Posterior vena cava (tissue), 2 donors: ENCODE measurements at regions not wholly inside any gene's neighbourhood (a gene's known extent, or its start where the extent isn't known, plus 50 kb on each side); places are given as distances from the start of the nearest gene placed in this dataset.
"Not testable (repeated sequence)": the region's sequence is repeated elsewhere in the genome, so short reads cannot be mapped to it uniquely, and the experiment has no call there.

Experiments used
- DNase-seq: peaks from one replicate; pipeline ENCODE4 v3.0.0-alpha.2; 2020; ENCODE audit warnings: low spot score
- intact Hi-C, 2 donors: fragments of 100-400 bp; cut with DNase I; formaldehyde crosslinking; loops; one replicate each; pipeline versions ENCODE4 v1.14.1 to v1.14.2; 2022 to 2023
- donor health status: DM: yes; HTN: yes; CAD: no.
- donor health status: DM: yes; HTN: yes; CAD: no.

DNA sequence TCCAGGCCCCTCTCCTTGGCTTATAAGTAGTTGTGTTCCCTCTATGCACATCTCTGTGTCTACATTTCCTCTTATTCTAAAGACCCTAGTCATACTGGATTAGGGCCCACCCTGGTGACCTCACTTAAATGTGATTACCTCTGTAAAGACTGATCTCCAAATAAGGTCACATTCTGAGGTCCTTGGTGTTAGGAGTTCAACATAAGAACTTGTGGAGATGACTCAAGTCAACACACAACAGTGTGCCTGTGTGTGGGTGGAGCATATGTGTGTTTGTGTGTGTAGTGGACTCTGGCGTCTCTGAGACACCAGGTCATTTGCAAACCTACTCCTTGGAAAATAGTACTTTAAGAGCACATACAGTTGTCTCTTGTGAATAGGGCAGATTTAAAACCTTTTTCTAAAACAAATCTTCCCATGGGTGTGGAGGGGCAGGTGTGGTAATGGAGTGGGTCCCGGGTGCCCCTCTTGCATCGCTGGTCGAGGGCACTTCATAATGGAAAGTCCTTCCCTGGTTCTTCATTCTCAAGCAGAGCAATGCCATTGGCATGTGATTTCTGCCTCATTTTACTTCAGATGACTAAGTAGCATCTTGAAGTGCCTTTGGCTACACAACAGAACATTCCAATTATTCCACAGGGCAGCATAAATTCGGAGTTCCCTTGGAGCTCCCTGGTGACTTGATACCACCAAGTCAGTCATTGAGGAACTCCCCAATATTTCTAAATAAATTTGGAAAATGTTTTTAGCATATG, 84.4 kb downstream of the C9orf152 start:
- intact Hi-C loops, result no loop called here

GRCh38 chr9:110124439-110124838, 83.5 kb downstream of the C9orf152 start:
- intact Hi-C loops, result no loop called here
- no peak for DNase-seq

More for the DNA sequence above, 84.4 kb downstream of the C9orf152 start:
- DNase-seq, result no peak

DNA sequence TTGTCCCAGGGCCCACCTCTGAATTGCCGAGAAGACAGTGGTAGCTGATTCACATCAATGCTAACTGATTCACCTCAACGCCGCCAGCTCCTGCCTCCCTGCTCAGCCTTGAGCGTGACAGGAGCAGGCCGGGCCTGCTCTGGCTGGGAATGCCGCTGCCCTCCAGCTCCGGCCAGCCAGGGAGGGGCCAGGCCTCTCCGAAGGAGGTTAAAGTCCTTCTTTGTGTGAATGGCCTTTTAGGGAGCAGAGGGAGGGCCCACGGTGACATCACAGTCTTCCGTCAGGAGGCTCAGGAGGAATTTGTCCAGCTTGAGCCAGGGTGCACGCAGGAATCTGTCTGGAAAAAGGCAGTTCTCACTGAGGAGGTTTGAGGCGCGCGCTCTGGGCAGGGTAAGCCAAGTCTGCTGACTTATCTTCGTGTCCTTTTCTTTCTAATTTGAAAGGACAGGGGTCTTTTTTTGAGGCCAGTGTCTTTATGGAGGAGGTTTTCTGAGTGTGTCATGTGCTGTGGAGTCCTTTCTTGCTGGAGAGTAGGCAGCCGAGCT, 82.7 kb downstream of the C9orf152 start:
- DNase-seq, result peak; percentile 97
- intact Hi-C loops, result no loop called here

DNA sequence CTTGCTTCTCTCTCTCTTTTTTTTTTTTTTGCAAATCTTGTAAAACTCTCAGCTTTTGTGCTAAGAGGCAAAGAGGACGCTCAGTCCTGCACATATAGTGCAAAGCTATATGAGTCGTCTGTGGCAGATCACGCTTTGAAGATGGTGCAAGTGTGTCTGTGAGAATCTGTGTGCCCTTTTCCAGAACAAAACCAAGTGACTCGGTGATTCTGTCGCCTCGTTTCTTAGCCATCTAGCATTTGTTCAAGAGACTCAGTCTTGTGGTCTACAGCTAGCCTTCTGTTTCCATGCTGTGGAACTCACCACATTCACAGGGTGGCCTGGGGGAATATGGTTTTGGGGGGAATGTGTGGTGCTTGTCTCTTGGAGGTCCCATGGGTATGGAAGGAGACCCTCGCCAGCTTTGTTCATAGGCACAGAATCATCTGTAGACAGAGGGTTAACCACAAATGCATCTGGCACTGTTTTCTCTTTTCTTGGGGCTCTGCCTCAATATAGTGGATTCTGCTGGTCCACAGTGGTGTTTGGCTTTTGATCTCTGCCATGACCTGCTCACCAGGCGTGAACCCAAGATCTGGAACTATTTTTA, 82.1 kb downstream of the C9orf152 start:
- no peak for DNase-seq
- intact Hi-C loops, result no loop called here

DNA sequence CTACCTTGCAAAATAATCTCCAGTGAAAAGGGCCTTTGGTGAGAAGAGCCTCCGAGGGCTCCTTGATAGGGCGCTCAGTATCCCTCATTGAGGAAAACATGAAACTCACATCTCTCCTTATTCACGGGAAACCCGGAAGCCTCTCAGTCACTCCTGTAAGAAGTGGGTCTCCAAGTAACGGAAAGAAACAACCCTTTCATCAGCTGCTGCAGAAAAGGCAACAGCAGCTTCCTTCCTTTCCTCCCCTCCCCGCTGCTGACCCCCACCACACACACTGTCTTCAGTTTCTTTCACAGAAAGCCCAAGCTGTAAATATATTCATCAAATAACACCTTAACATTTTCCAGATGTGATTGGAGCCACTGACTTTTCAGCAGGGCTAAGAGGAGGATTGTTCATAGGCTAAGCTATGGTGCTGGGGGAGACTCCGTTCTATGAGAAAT, 81.4 kb downstream of the C9orf152 start:
- intact Hi-C loops, result no loop called here
- no peak for DNase-seq

GRCh38 chr9:110126986-110127864, 80.7 kb downstream of the C9orf152 start:
- peak; percentile 91 for DNase-seq
- intact Hi-C loops, result no loop called here

DNA sequence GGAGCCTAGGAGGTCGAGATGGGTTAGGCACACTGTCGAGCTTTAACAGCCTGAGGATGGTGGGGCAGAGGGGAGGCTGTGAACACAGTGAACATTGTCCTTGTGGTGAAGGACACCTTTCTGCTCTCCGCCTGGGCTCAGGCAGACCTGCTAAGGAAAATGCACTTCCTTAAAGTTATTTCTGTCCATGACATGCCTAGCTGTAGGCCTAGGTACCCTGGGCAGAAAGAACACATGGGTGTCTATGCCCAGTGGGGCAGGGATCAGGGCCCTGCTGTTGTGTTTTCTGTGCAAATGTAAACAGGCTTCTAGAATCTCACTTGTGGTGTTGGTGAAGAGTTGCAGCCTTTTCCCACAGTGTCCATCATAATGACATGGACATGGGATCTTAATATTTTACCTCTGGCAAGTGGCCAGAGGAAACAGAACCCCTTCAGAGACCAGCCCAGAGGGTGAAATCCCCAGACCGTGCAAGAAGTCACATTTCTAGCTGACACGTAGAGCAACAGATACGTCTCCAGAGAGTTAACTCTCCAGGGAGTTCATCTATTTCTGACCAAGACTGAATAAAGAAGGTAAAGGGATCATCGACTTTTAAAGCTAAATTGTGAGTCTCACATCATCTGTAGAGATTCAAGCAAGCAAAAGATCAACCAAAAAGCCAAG, 79.2 kb downstream of the C9orf152 start:
- DNase-seq, result no peak
- intact Hi-C loops, result no loop called here

DNA sequence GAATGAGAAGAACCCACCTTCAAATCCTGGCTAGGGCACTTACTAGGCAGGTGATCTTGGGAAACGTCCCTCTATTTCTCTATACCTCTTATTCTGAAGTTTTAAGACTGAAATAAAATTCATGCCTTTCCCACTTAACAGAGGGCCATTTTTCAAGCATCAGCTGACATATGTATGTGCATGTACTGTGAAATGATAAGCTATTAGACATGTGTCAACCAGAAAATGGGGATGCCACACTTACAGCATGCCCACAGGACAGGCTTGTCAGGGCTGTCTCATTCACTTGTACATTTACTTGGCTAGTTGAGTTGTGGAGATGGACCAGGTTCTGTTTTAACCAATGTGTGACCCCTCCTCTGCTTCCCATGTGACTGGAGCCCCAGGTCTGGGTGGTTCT, 78.5 kb downstream of the C9orf152 start:
- DNase-seq, result no peak
- intact Hi-C loops, result no loop called here

DNA sequence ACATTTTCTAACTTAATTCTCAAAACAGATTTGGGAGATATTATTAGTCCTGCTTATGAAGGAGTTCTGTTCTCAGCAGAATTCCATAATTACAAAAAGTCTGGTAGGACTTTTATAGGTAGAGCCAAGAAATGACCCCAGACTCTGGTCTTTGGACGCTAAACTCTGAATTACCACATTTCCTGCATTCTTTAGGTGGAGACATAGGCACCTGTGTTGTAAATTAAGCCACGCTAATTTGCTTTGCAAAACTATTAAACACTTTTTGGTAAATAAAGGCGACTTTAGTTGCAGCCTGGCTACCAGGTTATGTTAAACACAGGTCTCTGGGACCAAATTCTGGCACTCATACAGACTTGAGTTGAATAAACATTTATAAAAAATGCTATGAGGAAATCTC, 77.7 kb downstream of the C9orf152 start:
- DNase-seq, result no peak
- intact Hi-C loops, result no loop called here

- DNase-seq, result no peak
- intact Hi-C loops, result no loop called here
Observed at GRCh38 chr9:110130791-110131416, 77.1 kb downstream of the C9orf152 start.

GRCh38 chr9:110131499-110131898, 76.5 kb downstream of the C9orf152 start:
- intact Hi-C loops, result no loop called here
- no peak for DNase-seq

GRCh38 chr9:110132531-110132930, 75.4 kb downstream of the C9orf152 start:
- DNase-seq, intact Hi-C loops: not testable (repeated sequence)

DNA sequence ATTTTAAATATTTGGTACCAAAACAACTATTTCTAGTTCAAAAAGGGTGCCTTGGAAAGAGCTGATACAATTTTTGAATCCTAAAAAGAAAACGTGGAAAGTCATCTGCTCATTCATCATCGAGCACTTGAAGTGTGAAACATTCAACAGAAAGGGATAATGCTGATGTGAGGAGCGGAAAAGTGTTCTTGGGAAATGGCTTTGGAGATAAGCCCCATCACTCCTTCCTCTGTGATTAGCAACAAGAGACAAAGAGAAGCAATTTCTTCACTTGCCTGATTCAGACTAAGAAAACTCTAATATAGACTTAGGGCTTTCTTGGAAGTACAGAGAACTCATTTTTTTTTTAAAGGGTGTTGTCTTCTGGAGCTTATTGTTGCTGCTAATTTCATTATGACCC, 74.9 kb downstream of the C9orf152 start:
- no peak for DNase-seq
- intact Hi-C loops, result no loop called here

DNA sequence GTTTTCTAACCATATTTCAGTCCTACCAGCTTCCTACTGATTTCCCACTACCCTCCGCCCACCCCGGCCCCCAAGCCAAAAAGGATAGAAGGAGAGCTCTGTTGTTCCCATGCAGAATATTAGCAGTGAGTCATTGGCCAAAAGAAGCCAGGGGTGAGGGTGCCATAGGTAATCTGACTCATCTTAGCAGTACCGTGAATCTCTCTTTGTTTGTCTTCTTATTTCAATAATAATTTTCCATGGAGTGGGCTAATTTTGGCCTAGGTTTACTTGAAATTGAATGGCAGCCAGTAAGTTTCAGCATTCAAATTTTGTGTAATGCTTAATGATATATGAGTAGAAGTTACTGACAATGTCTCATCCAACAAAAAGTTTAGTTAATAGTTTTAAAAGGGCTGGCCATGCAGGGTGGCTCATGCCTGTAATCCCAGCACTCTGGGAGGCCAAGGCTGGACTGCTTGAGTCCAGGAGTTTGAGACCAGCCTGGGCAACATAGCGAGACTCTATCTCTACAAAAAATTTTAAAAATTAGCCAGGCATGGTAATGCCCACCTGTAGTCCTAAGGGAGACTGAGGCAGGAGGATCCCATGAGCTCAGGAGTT, 74.2 kb downstream of the C9orf152 start:
- DNase-seq, result no peak
- intact Hi-C loops, result no loop called here

DNA sequence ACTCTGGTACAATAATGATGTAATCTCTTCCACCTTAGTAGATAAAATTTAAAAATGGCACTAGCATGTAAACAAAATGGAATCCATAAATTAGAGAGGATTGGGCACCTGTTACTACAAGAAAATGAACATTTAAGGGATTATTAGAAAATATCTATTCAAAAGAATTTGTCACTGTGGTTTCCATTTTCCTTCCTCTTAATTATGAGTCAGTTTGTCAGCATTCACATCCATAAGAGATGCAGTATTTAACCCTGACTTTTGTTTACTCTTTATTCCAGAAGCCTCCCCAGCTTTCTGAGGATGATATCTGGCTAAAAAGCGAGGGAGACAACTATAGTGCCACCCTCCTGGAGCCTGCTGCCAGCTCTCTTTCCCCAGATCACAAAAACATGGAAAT, 72.1 kb downstream of the C9orf152 start:
- intact Hi-C loops, result no loop called here
- no peak for DNase-seq

DNA sequence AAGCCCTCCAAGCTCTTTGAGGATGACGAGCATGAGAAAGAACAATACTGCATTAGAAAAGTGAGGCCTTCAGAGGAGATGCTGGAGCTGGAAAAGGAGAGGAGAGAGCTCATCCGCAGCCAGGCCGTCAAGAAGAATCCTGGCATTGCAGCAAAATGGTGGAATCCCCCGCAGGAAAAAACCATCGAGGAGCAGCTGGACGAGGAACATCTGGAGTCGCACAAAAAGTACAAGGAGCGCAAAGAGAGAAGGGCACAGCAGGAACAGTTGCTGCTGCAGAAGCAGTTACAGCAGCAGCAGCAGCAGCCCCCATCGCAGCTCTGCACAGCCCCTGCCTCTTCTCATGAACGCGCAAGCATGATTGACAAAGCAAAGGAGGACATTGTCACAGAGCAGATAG, 71.2 kb downstream of the C9orf152 start:
- intact Hi-C loops, result no loop called here
- DNase-seq, result no peak

DNA sequence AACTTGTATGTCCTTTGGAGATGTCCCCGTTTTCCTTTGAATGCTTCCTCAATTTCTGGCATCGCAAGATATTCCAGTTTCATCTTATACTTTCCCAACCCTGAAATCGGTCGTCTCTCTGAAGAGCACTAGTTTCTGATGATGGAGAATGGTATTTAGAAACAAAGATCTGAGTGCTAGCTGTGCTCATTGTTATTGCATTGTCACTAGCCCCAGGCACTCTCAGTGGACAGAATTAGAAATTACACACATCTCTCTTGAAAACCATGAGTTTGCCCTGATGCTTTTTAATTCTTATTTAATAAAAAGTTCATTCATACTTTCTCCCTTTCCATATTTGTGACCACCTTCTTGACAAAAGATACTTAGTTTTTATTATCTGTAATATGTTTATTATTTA, 67.7 kb downstream of the C9orf152 start:
- intact Hi-C loops, result no loop called here
- DNase-seq, result no peak

- intact Hi-C loops, result no loop called here
- DNase-seq, result no peak
Observed at GRCh38 chr9:110141227-110141793, 66.6 kb downstream of the C9orf152 start.
